ENCODE measurements at regions not wholly inside any gene's neighbourhood (a gene's known extent, or its start where the extent isn't known, plus 50 kb on each side); places are given as distances from the start of the nearest gene placed in this dataset.

GRCh38 chr11:64436000-64436399 lies 77.0 kb downstream of the RPS6KA4 start:
- TF ChIP-seq, protein P1, sequence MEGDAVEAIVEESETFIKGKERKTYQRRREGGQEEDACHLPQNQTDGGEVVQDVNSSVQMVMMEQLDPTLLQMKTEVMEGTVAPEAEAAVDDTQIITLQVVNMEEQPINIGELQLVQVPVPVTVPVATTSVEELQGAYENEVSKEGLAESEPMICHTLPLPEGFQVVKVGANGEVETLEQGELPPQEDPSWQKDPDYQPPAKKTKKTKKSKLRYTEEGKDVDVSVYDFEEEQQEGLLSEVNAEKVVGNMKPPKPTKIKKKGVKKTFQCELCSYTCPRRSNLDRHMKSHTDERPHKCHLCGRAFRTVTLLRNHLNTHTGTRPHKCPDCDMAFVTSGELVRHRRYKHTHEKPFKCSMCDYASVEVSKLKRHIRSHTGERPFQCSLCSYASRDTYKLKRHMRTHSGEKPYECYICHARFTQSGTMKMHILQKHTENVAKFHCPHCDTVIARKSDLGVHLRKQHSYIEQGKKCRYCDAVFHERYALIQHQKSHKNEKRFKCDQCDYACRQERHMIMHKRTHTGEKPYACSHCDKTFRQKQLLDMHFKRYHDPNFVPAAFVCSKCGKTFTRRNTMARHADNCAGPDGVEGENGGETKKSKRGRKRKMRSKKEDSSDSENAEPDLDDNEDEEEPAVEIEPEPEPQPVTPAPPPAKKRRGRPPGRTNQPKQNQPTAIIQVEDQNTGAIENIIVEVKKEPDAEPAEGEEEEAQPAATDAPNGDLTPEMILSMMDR (IDR thresholded peaks at IDR 0.05) = no peak
- TF ChIP-seq POLR2A (IDR thresholded peaks at IDR 0.05) = no peak

Measured in testis (tissue), 2 donors.